K562 (cell line): ENCODE measurements at regions not wholly inside any gene's neighbourhood (a gene's known extent, or its start where the extent isn't known, plus 50 kb on each side); places are given as distances from the start of the nearest gene placed in this dataset.

Experiments used
- ATAC-seq: fragments of 200-7000 bp; cut with Tn5 transposase; 3 replicates; pipeline ENCODE4 v1.9.1; 2020; ENCODE audit warnings: moderate library complexity
- BruUV-seq: library from RNA; stranded (reverse); fragments of 400-500 nt; replicated peaks from 2 replicates; lab custom pipeline; 2021; lab: Mats Ljungman, UMichigan
- CTCF ChIA-PET: fragments of 300-600 bp; formaldehyde crosslinking; extraction: SDS; loops from one replicate; lab custom pipeline; 2021; ENCODE audit warnings: low intra/inter-chr PET ratio; lab: Yijun Ruan, JAX
- POLR2A ChIA-PET: fragments of 300-600, 350-650 bp; sonication (Branson Sonifier 250); formaldehyde crosslinking; extraction: SDS; loops from one replicate; lab custom pipeline; 2021; ENCODE audit warnings: antibody characterized with exemption, inconsistent platforms; lab: Yijun Ruan, JAX
- DNase-seq, 4 experiments: peaks; one replicate each; pipeline versions ENCODE4 v3.0.0 to v3.0.0-alpha.2; 2011 to 2018; ENCODE audit warnings: low spot score in 3 of 4, mixed read lengths in 3 of 4; ENCODE audit errors: extremely low read depth in 1 of 4
- FAIRE-seq: peaks from 2 replicates; lab custom pipeline; 2011; peaks lifted over from hg19 to GRCh38; lab: Jason Lieb, UNC
- H2AFZ ChIP-seq: 2 replicates; pipeline ENCODE4 v1.6.0; 2011; ENCODE audit warnings: low read depth, low read length, control low read depth, inconsistent platforms
- H3K27ac ChIP-seq: fragments of 200-600 bp; 3 replicates; pipeline ENCODE4 v1.8.0; 2011; ENCODE audit warnings: low read depth, mild to moderate bottlenecking, control low read depth, inconsistent platforms, low read length, moderate library complexity, mixed read lengths; ENCODE audit errors: extremely low read depth
- H3K27me3 ChIP-seq, 2 experiments: fragments of 300-600 bp in 1 of 2; 2 replicates in 1 of 2; 3 replicates in 1 of 2; pipeline versions ENCODE4 v1.6.0 to v1.8.0; 2011; ENCODE audit warnings: inconsistent platforms in 2 of 2, low read length in 2 of 2, mild to moderate bottlenecking in 1 of 2, mixed read lengths in 1 of 2, moderate library complexity in 1 of 2; ENCODE audit not compliant: control insufficient read depth in 2 of 2, insufficient read depth in 2 of 2
- H3K36me3 ChIP-seq: fragments of 300-600 bp; 3 replicates; pipeline ENCODE4 v1.8.0; 2011; ENCODE audit warnings: mild to moderate bottlenecking, low read length, inconsistent platforms; ENCODE audit not compliant: control insufficient read depth, insufficient read depth
- H3K4me1 ChIP-seq, 2 experiments: fragments of 200-600 bp in 1 of 2; replicated peaks in 1 of 2; 2 replicates in 1 of 2; 3 replicates in 1 of 2; pipeline versions ENCODE4 v1.5.1 to v1.8.0; 2011; ENCODE audit warnings: inconsistent platforms in 2 of 2, low read length in 2 of 2, mild to moderate bottlenecking in 1 of 2, mixed read lengths in 1 of 2, moderate library complexity in 1 of 2; ENCODE audit not compliant: control insufficient read depth in 2 of 2, insufficient read depth in 2 of 2
- H3K4me2 ChIP-seq: 2 replicates; pipeline ENCODE4 v1.6.1; 2011; ENCODE audit warnings: low read length, control low read depth, inconsistent platforms, mixed read lengths; ENCODE audit not compliant: insufficient read depth
- H3K4me3 ChIP-seq: fragments of 200-600 bp; sonication (generic), shearing (Covaris generic); 2 replicates; pipeline ENCODE4 v1.5.1; 2016; ENCODE audit warnings: control low read depth, inconsistent platforms
- H3K79me2 ChIP-seq: fragments of 200-600 bp; 3 replicates; pipeline ENCODE4 v1.8.0; 2011; ENCODE audit warnings: low read length, inconsistent platforms; ENCODE audit not compliant: control insufficient read depth, insufficient read depth
- H3K9ac ChIP-seq, 2 experiments: 2 replicates each; pipeline versions ENCODE4 v1.6.0 to v1.6.1; 2011; ENCODE audit warnings: low read depth in 2 of 2, low read length in 2 of 2, control low read depth in 1 of 2, inconsistent platforms in 1 of 2, mild to moderate bottlenecking in 1 of 2, mixed read lengths in 1 of 2; ENCODE audit not compliant: insufficient read depth in 1 of 2
- H3K9me1 ChIP-seq: one replicate; pipeline ENCODE4 v1.6.0; 2011; ENCODE audit warnings: inconsistent platforms, mild to moderate bottlenecking, low read length, moderate library complexity; ENCODE audit not compliant: control insufficient read depth, insufficient read depth
- H3K9me3 ChIP-seq: replicated peaks from 2 replicates; pipeline ENCODE4 v1.5.1; 2011; ENCODE audit warnings: low read depth, low read length, inconsistent platforms; ENCODE audit not compliant: control insufficient read depth, insufficient read depth
- H4K20me1 ChIP-seq: replicated peaks from 2 replicates; pipeline ENCODE4 v1.6.1; 2011; ENCODE audit warnings: low read length, inconsistent platforms, mixed read lengths; ENCODE audit not compliant: control insufficient read depth, insufficient read depth
- ATF1 ChIP-seq, 2 experiments: fragments of 450-650 bp in 1 of 2; IDR thresholded peaks; 2 replicates each; pipeline ENCODE4 v1.6.1; 2016; ENCODE audit warnings: missing compliant biosample characterization in 1 of 2, missing genetic modification characterization in 1 of 2
- CHD4 ChIP-seq: fragments of 200-600 bp; sonication (generic); IDR thresholded peaks from 3 replicates; pipeline ENCODE4 v1.6.1; 2012; ENCODE audit warnings: low read depth, mild to moderate bottlenecking, mixed read lengths, low read length, inconsistent platforms; ENCODE audit not compliant: insufficient read depth, insufficient replicate concordance, poor library complexity, severe bottlenecking
- HDAC2 ChIP-seq: fragments of 450-650 bp; IDR thresholded peaks from 2 replicates; pipeline ENCODE4 v1.6.1; 2016; ENCODE audit warnings: mild to moderate bottlenecking
- HLTF ChIP-seq: fragments of 450-650 bp; IDR thresholded peaks from 2 replicates; pipeline ENCODE4 v1.6.1; 2016
- TFAM ChIP-seq: fragments of 250-450 bp; sonication (Bioruptor Pico); conservative IDR thresholded peaks from 2 replicates; pipeline ENCODE4 v1.5.0; 2021; ENCODE audit warnings: mild to moderate bottlenecking, moderate library complexity
- ZBTB43 ChIP-seq: sonication (generic); formaldehyde crosslinking; IDR thresholded peaks from 2 replicates; pipeline ENCODE4 v1.8.0; 2023; ENCODE audit warnings: mild to moderate bottlenecking, missing genetic modification reagents
- ZNF217 ChIP-seq: sonication (generic); formaldehyde crosslinking; IDR thresholded peaks from 2 replicates; pipeline ENCODE4 v1.8.0; 2022; ENCODE audit warnings: mild to moderate bottlenecking, missing genetic modification reagents
- ZNF395 ChIP-seq: fragments of 200-800 bp; sonication (Bioruptor generic); IDR thresholded peaks from 2 replicates; pipeline ENCODE4 v1.6.1; 2017; ENCODE audit warnings: missing genetic modification characterization, missing compliant biosample characterization
- WGBS: fragments of 100-300 bp; shearing (Covaris generic); methylation state at CpG from one replicate; pipeline ENCODE4 v1.1.6; 2016; ENCODE audit warnings: low coverage, mixed read lengths; ENCODE audit not compliant: insufficient coverage; ENCODE audit errors: missing lambda C conversion rate; 5-methylcytosine and 5-hydroxymethylcytosine counted together
- in situ Hi-C: fragments of 300-500 bp; cut with MboI; formaldehyde crosslinking; loops from 4 replicates; pipeline ENCODE4 v1.15.0; 2018; ENCODE audit warnings: inconsistent platforms, mixed read lengths
- intact Hi-C: fragments of 100-400 bp; cut with micrococcal nuclease; formaldehyde crosslinking; loops from 2 replicates; pipeline ENCODE4 v1.14.2; 2022

GRCh38 chr1:219276049-219276738 lies 102.5 kb downstream of the LYPLAL1 start:
- in situ Hi-C loops (no loop called here), intact Hi-C loops (no loop called here)
- H3K4me1 ChIP-seq: no peaks in the 10 kb centered on the region
- no peaks in the 10 kb centered on the region for H3K36me3 ChIP-seq
- H3K27ac ChIP-seq: no peak overlapping the region
- no TSS peak for BruUV-seq
- POLR2A ChIA-PET: no interaction called here
- H3K27me3 ChIP-seq: no peaks in the 10 kb centered on the region
- H3K4me3 ChIP-seq: no peak overlapping the region
- H3K9ac ChIP-seq: no peak overlapping the region
- H2AFZ ChIP-seq: no peak overlapping the region
- no peaks in the 10 kb centered on the region for H3K9me3 ChIP-seq
- H3K79me2 ChIP-seq: no peaks in the 10 kb centered on the region
- no peaks in the 10 kb centered on the region for H3K9me1 ChIP-seq
- TF ChIP-seq ZNF395 (CRISPR knock-in tag): no peak
- TF ChIP-seq HDAC2: no peak
- TF ChIP-seq ZBTB43 (CRISPR knock-in tag): no peak
- TF ChIP-seq ATF1 (CRISPR knock-in tag; IDR thresholded peaks at IDR 0.05): no peak
- TF ChIP-seq ATF1 (tag; IDR thresholded peaks at IDR 0.05): no peak
- no peak for TF ChIP-seq ZNF217
- no peak for TF ChIP-seq CHD4
- TF ChIP-seq TFAM (CRISPR knock-in tag): no peak
- no peak for TF ChIP-seq HLTF
- TF ChIP-seq, all 486 proteins: peak for 0
- DNase-seq (no peak), ATAC-seq (no peak), FAIRE-seq (no peak)
- H4K20me1 ChIP-seq: no peaks in the 10 kb centered on the region
- CTCF ChIA-PET: no interaction called here
- 3% methylated on average over 5 of the region's 5 CpGs for WGBS
- no peak overlapping the region for H3K4me2 ChIP-seq
